ENCODE measurements at regions not wholly inside any gene's neighbourhood (a gene's known extent, or its start where the extent isn't known, plus 50 kb on each side); places are given as distances from the start of the nearest gene placed in this dataset.

DNA sequence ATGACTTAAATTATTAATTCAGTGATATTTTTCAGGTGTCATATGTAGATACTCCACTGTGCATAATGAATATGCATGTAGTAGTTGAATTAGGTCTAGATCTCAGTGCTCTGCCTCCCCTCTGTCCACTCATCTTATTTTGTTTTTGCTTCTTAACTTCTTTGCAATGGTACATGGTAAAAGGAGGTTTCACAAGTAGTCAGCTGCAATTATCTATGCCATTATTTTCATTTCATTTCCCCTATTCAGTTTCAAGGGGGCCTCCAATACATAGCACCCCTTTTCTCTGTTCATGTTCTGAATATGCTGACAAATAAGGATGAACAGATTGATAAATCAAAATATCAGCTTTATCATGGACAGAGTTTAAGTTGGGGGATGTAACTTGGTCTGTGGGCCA lies 511.6 kb upstream of the ZNF608 start:
- TF ChIP-seq, protein P1, sequence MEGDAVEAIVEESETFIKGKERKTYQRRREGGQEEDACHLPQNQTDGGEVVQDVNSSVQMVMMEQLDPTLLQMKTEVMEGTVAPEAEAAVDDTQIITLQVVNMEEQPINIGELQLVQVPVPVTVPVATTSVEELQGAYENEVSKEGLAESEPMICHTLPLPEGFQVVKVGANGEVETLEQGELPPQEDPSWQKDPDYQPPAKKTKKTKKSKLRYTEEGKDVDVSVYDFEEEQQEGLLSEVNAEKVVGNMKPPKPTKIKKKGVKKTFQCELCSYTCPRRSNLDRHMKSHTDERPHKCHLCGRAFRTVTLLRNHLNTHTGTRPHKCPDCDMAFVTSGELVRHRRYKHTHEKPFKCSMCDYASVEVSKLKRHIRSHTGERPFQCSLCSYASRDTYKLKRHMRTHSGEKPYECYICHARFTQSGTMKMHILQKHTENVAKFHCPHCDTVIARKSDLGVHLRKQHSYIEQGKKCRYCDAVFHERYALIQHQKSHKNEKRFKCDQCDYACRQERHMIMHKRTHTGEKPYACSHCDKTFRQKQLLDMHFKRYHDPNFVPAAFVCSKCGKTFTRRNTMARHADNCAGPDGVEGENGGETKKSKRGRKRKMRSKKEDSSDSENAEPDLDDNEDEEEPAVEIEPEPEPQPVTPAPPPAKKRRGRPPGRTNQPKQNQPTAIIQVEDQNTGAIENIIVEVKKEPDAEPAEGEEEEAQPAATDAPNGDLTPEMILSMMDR (IDR thresholded peaks at IDR 0.05) = no peak
- TF ChIP-seq POLR2A (IDR thresholded peaks at IDR 0.05; ENCODE audit: low read depth) (no peak), POLR2AphosphoS5 (IDR thresholded peaks at IDR 0.05) (no peak)

All from esophagus muscularis mucosa (tissue), 3 donors.